ENCODE measurements at regions not wholly inside any gene's neighbourhood (a gene's known extent, or its start where the extent isn't known, plus 50 kb on each side); places are given as distances from the start of the nearest gene placed in this dataset.

GRCh38 chr2:217529271-217529670 is 473.5 kb downstream of the TNS1 start:
- no peak for DNase-seq
- H3K36me3 ChIP-seq (replicated peaks): no peaks in the 10 kb centered on the region
- TF ChIP-seq CTCF (IDR thresholded peaks at IDR 0.05; ENCODE audit: low read depth, low read length, missing control alignments): no peak
- H3K27me3 ChIP-seq (replicated peaks): no peaks in the 10 kb centered on the region
- no peak overlapping the region for H3K4me3 ChIP-seq (ENCODE audit: low read depth, low read length)
- in situ Hi-C loops (cut with HindIII; ENCODE audit: low pct_ligation_motif_present, low sequenced_read_pairs): no loop called here
- no peak overlapping the region for H3K27ac ChIP-seq

GRCh38 chr2:217527590-217528202 is 475.1 kb downstream of the TNS1 start:
- no peak overlapping the region for H3K4me3 ChIP-seq (ENCODE audit: low read depth, low read length)
- H3K27ac ChIP-seq: no peak overlapping the region
- no peak for DNase-seq
- no peaks in the 10 kb centered on the region for H3K36me3 ChIP-seq (replicated peaks)
- in situ Hi-C loops (cut with HindIII; ENCODE audit: low pct_ligation_motif_present, low sequenced_read_pairs): no loop called here
- H3K27me3 ChIP-seq (replicated peaks): no peaks in the 10 kb centered on the region
- TF ChIP-seq CTCF (IDR thresholded peaks at IDR 0.05; ENCODE audit: low read depth, low read length, missing control alignments): no peak

GRCh38 chr2:217525076-217525475 is 477.7 kb downstream of the TNS1 start:
- no peak overlapping the region for H3K4me3 ChIP-seq (ENCODE audit: low read depth, low read length)
- no peak overlapping the region for H3K27ac ChIP-seq
- in situ Hi-C loops (cut with HindIII; ENCODE audit: low pct_ligation_motif_present, low sequenced_read_pairs): no loop called here
- H3K36me3 ChIP-seq (replicated peaks): no peaks in the 10 kb centered on the region
- TF ChIP-seq CTCF (IDR thresholded peaks at IDR 0.05; ENCODE audit: low read depth, low read length, missing control alignments): no peak
- DNase-seq: no peak
- no peaks in the 10 kb centered on the region for H3K27me3 ChIP-seq (replicated peaks)

GRCh38 chr2:217523286-217523685 is 479.5 kb downstream of the TNS1 start:
- Histone ChIP-seq H3K4me3 (ENCODE audit: low read depth, low read length) (no peak overlapping the region), H3K36me3 (replicated peaks) (no peaks in the 10 kb centered on the region), H3K27me3 (replicated peaks) (no peaks in the 10 kb centered on the region), H3K27ac (no peak overlapping the region)
- DNase-seq: no peak
- in situ Hi-C loops (cut with HindIII; ENCODE audit: low pct_ligation_motif_present, low sequenced_read_pairs): loop anchor here (25.0 kb wide), 1 partner anchor 836 kb away; the partner anchor contains the start of gene IGFBP5
- no peak for TF ChIP-seq CTCF (IDR thresholded peaks at IDR 0.05; ENCODE audit: low read depth, low read length, missing control alignments)

GRCh38 chr2:217521820-217522219 is 481.0 kb downstream of the TNS1 start:
- Histone ChIP-seq H3K27me3 (replicated peaks) (no peaks in the 10 kb centered on the region), H3K4me3 (ENCODE audit: low read depth, low read length) (no peak overlapping the region), H3K36me3 (replicated peaks) (no peaks in the 10 kb centered on the region), H3K27ac (no peak overlapping the region)
- TF ChIP-seq CTCF (IDR thresholded peaks at IDR 0.05; ENCODE audit: low read depth, low read length, missing control alignments): no peak
- in situ Hi-C loops (cut with HindIII; ENCODE audit: low pct_ligation_motif_present, low sequenced_read_pairs): loop anchor here (25.0 kb wide), 1 partner anchor 835 kb away; the partner anchor contains the start of gene IGFBP5
- DNase-seq: no peak

Data from brain microvascular endothelial cell (primary cell).